ENCODE measurements at regions not wholly inside any gene's neighbourhood (a gene's known extent, or its start where the extent isn't known, plus 50 kb on each side); places are given as distances from the start of the nearest gene placed in this dataset.
"Not testable (repeated sequence)": the region's sequence is repeated elsewhere in the genome, so short reads cannot be mapped to it uniquely, and the experiment has no call there.

DNA sequence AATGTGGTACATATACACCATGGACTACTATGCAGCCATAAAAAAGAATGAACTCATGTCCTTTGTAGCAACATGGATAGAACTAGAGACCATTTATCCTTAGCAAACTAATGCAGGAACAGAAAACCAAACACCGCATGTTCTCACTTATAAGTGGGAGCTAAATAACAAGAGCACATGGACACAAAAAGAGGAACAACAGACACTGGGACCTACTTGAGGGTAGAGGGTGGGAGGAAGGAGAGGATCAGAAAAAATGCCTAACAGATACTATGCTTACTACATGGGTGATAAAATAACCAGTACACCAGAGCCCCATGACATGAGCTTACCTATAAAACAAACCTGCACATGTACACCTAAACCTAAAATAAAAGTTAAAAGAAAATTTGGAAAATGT lies 82.0 kb upstream of the ADRB2 start:
- DNase-seq = not testable (repeated sequence)

DNA sequence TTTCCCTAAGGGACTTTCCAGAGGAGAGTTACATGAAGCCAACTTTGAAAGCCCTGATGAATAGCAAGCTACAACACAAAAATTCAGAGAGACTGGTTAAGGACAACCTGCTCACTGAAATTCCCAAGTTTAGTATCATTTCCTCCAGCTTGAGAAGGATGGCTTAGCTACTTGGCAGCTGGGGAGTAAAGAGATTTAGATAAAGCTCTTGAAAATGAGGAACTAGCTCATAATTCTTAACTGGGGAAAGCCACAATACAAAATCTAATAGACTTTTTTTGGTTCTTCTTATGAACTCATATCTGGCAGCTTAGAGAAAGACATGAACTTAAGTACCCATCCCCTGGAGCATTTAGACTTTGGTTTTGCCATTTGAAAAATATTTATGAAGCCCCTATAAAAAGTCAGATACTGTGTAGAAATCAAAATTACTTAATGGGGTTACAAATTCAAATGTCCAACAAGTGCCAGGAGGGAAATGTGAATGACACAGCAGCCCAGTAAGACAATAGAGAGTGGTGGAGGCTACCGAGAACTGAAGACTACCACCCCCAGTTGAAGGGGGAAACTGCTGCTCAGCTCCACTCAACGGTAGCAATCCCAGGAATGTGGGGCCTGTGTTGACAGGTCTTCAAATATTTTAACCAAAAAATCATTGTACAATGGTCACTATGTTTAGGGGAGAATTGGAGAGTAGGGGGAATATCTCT lies 79.4 kb upstream of the ADRB2 start:
- DNase-seq = no peak

- no peak for DNase-seq
Observed at GRCh38 chr5:148747536-148747906, 78.9 kb upstream of the ADRB2 start.

DNA sequence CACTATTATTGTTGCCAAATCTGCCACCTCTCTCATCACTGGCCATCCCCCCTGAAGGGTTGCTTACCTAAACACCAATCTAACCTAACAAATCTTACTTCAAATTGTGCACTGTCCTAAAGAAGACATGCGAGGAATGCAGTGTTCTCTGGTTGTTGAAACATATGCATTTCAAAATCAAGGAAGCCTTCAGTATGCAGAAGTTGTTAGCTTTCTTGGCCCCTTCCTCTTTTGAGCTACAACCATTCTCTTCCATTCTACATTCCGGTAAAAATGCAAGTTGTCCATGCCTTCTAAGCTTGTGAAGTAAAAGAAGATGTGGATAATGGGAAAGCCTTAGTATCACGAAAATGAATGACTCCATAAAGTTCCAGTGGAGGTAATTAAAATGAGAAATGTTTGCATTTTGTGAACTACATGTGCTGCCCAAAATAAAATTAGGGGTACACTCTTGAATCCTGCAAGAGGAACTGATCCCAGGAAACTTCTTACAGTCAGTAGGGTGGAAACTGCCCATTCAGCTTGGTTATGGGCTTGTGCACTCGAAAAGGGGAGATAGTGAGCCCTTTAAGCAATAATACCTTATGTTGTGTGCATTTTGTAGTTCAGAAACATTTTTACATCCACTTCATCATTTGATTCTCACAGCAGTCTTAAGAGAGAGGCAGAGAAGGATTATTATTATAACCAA lies 77.6 kb upstream of the ADRB2 start:
- DNase-seq = no peak

GRCh38 chr5:148750614-148751013 lies 75.8 kb upstream of the ADRB2 start:
- no peak for DNase-seq

- no peak for DNase-seq
Observed at GRCh38 chr5:148751025-148751424, 75.4 kb upstream of the ADRB2 start.

DNA sequence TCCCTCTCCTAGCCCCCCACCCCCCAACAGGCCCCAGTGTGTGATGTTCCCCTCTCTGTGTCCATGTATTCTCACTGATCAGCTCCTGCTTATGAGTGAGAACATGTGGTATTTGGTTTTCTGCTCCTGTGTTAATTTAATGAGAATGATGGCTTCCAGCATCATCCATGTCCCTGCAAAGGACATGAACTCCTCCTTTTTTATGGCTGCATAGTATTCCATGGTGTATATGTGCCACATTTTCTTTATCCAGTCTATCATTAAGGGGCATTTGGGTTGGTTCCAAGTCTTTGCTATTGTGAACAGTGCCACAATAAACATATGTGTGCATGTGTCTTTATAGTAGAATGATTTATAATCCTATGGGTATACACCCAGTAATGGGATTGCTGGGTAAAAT lies 74.0 kb upstream of the ADRB2 start:
- not testable (repeated sequence) for DNase-seq

GRCh38 chr5:148759101-148759500 lies 67.3 kb upstream of the ADRB2 start:
- DNase-seq = no peak

DNA sequence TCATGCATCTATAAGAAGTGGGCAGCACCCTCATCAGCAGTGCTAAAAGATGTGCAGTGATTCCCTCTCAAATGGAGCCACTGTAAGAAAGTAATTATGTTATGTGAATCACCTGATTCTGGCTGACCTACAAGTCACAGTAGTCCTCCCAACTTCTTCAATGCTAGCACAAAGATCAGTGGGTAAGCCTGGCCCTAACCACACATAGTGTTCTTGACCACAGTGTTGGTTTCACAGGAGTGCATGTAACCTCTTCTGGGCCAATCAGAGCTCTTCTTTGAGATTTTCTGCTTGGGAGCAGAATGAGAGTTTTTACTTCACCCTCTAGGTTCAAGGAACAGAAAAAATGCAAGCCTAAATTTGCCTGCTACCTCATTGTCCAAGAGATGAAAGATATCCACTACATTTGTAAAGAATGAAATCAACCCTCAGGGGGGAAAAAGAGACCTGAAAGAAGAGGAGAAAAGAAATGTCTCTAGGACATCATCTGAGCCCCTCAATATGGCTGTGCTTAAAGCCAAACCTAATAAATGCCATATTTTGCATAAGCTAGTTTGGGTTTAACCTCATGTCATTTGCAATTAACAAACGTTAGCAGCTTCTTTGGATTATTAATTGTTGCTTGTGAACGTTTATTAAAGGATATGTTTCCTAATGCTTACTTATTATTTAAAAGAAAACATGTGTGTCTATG lies 65.3 kb upstream of the ADRB2 start:
- no peak for DNase-seq

GRCh38 chr5:148763996-148764395 lies 62.4 kb upstream of the ADRB2 start:
- no peak for DNase-seq

- no peak for DNase-seq
Observed at GRCh38 chr5:148765061-148765460, 61.4 kb upstream of the ADRB2 start.

- DNase-seq = no peak
Observed at GRCh38 chr5:148768806-148769415, 57.5 kb upstream of the ADRB2 start.

DNA sequence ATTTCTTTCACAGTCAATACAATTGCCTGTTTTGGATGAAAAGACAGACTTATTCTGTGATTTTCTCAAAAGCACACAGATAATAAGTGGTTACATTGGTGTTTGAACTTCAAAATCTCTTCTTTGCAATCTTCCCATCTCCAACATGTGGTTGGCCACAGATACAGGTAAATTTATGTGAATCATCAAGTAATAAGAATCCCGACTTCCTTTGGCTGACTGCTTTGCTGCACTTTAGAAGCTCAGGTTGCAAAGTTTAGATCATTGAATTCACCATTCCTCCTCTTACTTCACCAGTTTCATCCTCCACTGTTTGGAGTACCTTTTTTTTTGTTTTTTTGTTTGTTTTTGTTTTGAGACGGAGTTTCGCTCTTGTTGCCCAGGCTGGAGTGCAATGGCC lies 56.5 kb upstream of the ADRB2 start:
- DNase-seq = no peak

- no peak for DNase-seq
Observed at GRCh38 chr5:148774313-148774712, 52.1 kb upstream of the ADRB2 start.

- no peak for DNase-seq
Observed at GRCh38 chr5:148776261-148776660, 50.1 kb upstream of the ADRB2 start.

All from stimulated activated naive CD4-positive, alpha-beta T cell treated with Interleukin-2 at 50 U/mL for 16 hours (primary cell).